ENCODE measurements at regions not wholly inside any gene's neighbourhood (a gene's known extent, or its start where the extent isn't known, plus 50 kb on each side); places are given as distances from the start of the nearest gene placed in this dataset.

GRCh38 chr1:200316148-200316803 lies 93.6 kb downstream of the ZNF281 start:
- no peaks in the 10 kb centered on the region for H3K27me3 ChIP-seq (replicated peaks; ENCODE audit: control insufficient read depth, insufficient read depth, low read length)
- no peaks in the 10 kb centered on the region for H3K36me3 ChIP-seq (ENCODE audit: control insufficient read depth, insufficient read depth, low read length, severe bottlenecking)
- no peak for DNase-seq (ENCODE audit: low read depth)
- H3K4me3 ChIP-seq (ENCODE audit: low read length): no peak overlapping the region
- H3K9ac ChIP-seq (ENCODE audit: low read length): no peak overlapping the region
- H3K9me3 ChIP-seq (ENCODE audit: control insufficient read depth, low read length): no peaks in the 10 kb centered on the region
- H3K4me1 ChIP-seq (ENCODE audit: control insufficient read depth, insufficient read depth, low read length): peaks cover 27% of the 10 kb centered on the region

GRCh38 chr1:200314085-200314750 lies 95.6 kb downstream of the ZNF281 start:
- H3K4me1 ChIP-seq (ENCODE audit: control insufficient read depth, insufficient read depth, low read length): peaks cover 18% of the 10 kb centered on the region
- H3K9me3 ChIP-seq (ENCODE audit: control insufficient read depth, low read length): no peaks in the 10 kb centered on the region
- H3K36me3 ChIP-seq (ENCODE audit: control insufficient read depth, insufficient read depth, low read length, severe bottlenecking): no peaks in the 10 kb centered on the region
- H3K9ac ChIP-seq (ENCODE audit: low read length): peak overlapping the region; percentile 50
- DNase-seq (ENCODE audit: low read depth): peak; percentile 70
- no peaks in the 10 kb centered on the region for H3K27me3 ChIP-seq (replicated peaks; ENCODE audit: control insufficient read depth, insufficient read depth, low read length)
- peak overlapping the region; percentile 36 for H3K4me3 ChIP-seq (ENCODE audit: low read length)

- H3K36me3 ChIP-seq (ENCODE audit: control insufficient read depth, insufficient read depth, low read length, severe bottlenecking): no peaks in the 10 kb centered on the region
- H3K4me1 ChIP-seq (ENCODE audit: control insufficient read depth, insufficient read depth, low read length): peaks cover 14% of the 10 kb centered on the region
- no peak overlapping the region for H3K4me3 ChIP-seq (ENCODE audit: low read length)
- H3K9me3 ChIP-seq (ENCODE audit: control insufficient read depth, low read length): no peaks in the 10 kb centered on the region
- no peak overlapping the region for H3K9ac ChIP-seq (ENCODE audit: low read length)
- no peaks in the 10 kb centered on the region for H3K27me3 ChIP-seq (replicated peaks; ENCODE audit: control insufficient read depth, insufficient read depth, low read length)
- no peak for DNase-seq (ENCODE audit: low read depth)
Observed at GRCh38 chr1:200311256-200311655, 98.6 kb downstream of the ZNF281 start.

GRCh38 chr1:200310824-200311223 lies 99.0 kb downstream of the ZNF281 start:
- Histone ChIP-seq H3K9me3 (ENCODE audit: control insufficient read depth, low read length) (no peaks in the 10 kb centered on the region), H3K27me3 (replicated peaks; ENCODE audit: control insufficient read depth, insufficient read depth, low read length) (no peaks in the 10 kb centered on the region), H3K4me1 (ENCODE audit: control insufficient read depth, insufficient read depth, low read length) (peaks cover 14% of the 10 kb centered on the region), H3K9ac (ENCODE audit: low read length) (no peak overlapping the region), H3K4me3 (ENCODE audit: low read length) (no peak overlapping the region), H3K36me3 (ENCODE audit: control insufficient read depth, insufficient read depth, low read length, severe bottlenecking) (no peaks in the 10 kb centered on the region)
- DNase-seq (ENCODE audit: low read depth): no peak

GRCh38 chr1:200307755-200308066 lies 102.1 kb downstream of the ZNF281 start:
- Histone ChIP-seq H3K4me3 (ENCODE audit: low read length) (no peak overlapping the region), H3K36me3 (ENCODE audit: control insufficient read depth, insufficient read depth, low read length, severe bottlenecking) (no peaks in the 10 kb centered on the region), H3K9me3 (ENCODE audit: control insufficient read depth, low read length) (no peaks in the 10 kb centered on the region), H3K4me1 (ENCODE audit: control insufficient read depth, insufficient read depth, low read length) (no peaks in the 10 kb centered on the region), H3K9ac (ENCODE audit: low read length) (no peak overlapping the region), H3K27me3 (replicated peaks; ENCODE audit: control insufficient read depth, insufficient read depth, low read length) (no peaks in the 10 kb centered on the region)
- no peak for DNase-seq (ENCODE audit: low read depth)

- no peaks in the 10 kb centered on the region for H3K4me1 ChIP-seq (ENCODE audit: control insufficient read depth, insufficient read depth, low read length)
- DNase-seq (ENCODE audit: low read depth): peak; percentile 71
- no peaks in the 10 kb centered on the region for H3K27me3 ChIP-seq (replicated peaks; ENCODE audit: control insufficient read depth, insufficient read depth, low read length)
Observed at GRCh38 chr1:200306944-200307754, 102.7 kb downstream of the ZNF281 start.

GRCh38 chr1:200305806-200306205 lies 104.0 kb downstream of the ZNF281 start:
- no peak for DNase-seq (ENCODE audit: low read depth)
- Histone ChIP-seq H3K27me3 (replicated peaks; ENCODE audit: control insufficient read depth, insufficient read depth, low read length) (no peaks in the 10 kb centered on the region), H3K9ac (ENCODE audit: low read length) (no peak overlapping the region), H3K4me3 (ENCODE audit: low read length) (no peak overlapping the region), H3K9me3 (ENCODE audit: control insufficient read depth, low read length) (no peaks in the 10 kb centered on the region), H3K4me1 (ENCODE audit: control insufficient read depth, insufficient read depth, low read length) (no peaks in the 10 kb centered on the region), H3K36me3 (ENCODE audit: control insufficient read depth, insufficient read depth, low read length, severe bottlenecking) (no peaks in the 10 kb centered on the region)

More at GRCh38 chr1:200306944-200307754, 102.7 kb downstream of the ZNF281 start:
- H3K4me3 ChIP-seq (ENCODE audit: low read length): no peak overlapping the region
- H3K9ac ChIP-seq (ENCODE audit: low read length): no peak overlapping the region
- no peaks in the 10 kb centered on the region for H3K9me3 ChIP-seq (ENCODE audit: control insufficient read depth, low read length)
- no peaks in the 10 kb centered on the region for H3K36me3 ChIP-seq (ENCODE audit: control insufficient read depth, insufficient read depth, low read length, severe bottlenecking)

GRCh38 chr1:200304171-200304570 lies 105.7 kb downstream of the ZNF281 start:
- no peak overlapping the region for H3K9ac ChIP-seq (ENCODE audit: low read length)
- H3K4me1 ChIP-seq (ENCODE audit: control insufficient read depth, insufficient read depth, low read length): no peaks in the 10 kb centered on the region
- no peak for DNase-seq (ENCODE audit: low read depth)
- no peaks in the 10 kb centered on the region for H3K36me3 ChIP-seq (ENCODE audit: control insufficient read depth, insufficient read depth, low read length, severe bottlenecking)
- H3K9me3 ChIP-seq (ENCODE audit: control insufficient read depth, low read length): no peaks in the 10 kb centered on the region
- H3K27me3 ChIP-seq (replicated peaks; ENCODE audit: control insufficient read depth, insufficient read depth, low read length): no peaks in the 10 kb centered on the region
- no peak overlapping the region for H3K4me3 ChIP-seq (ENCODE audit: low read length)

GRCh38 chr1:200302921-200303290 lies 106.9 kb downstream of the ZNF281 start:
- no peaks in the 10 kb centered on the region for H3K9me3 ChIP-seq (ENCODE audit: control insufficient read depth, low read length)
- no peaks in the 10 kb centered on the region for H3K27me3 ChIP-seq (replicated peaks; ENCODE audit: control insufficient read depth, insufficient read depth, low read length)
- H3K36me3 ChIP-seq (ENCODE audit: control insufficient read depth, insufficient read depth, low read length, severe bottlenecking): no peaks in the 10 kb centered on the region
- peak overlapping the region; percentile 89 for H3K4me3 ChIP-seq (ENCODE audit: low read length)
- peak overlapping the region; percentile 83 for H3K9ac ChIP-seq (ENCODE audit: low read length)
- H3K4me1 ChIP-seq (ENCODE audit: control insufficient read depth, insufficient read depth, low read length): no peaks in the 10 kb centered on the region
- DNase-seq (ENCODE audit: low read depth): no peak

- DNase-seq (ENCODE audit: low read depth): peak; percentile 69
Observed at GRCh38 chr1:200302192-200302920, 107.5 kb downstream of the ZNF281 start.

GRCh38 chr1:200301152-200301551 lies 108.7 kb downstream of the ZNF281 start:
- H3K36me3 ChIP-seq (ENCODE audit: control insufficient read depth, insufficient read depth, low read length, severe bottlenecking): no peaks in the 10 kb centered on the region
- no peaks in the 10 kb centered on the region for H3K27me3 ChIP-seq (replicated peaks; ENCODE audit: control insufficient read depth, insufficient read depth, low read length)
- no peak for DNase-seq (ENCODE audit: low read depth)

More at GRCh38 chr1:200302192-200302920, 107.5 kb downstream of the ZNF281 start:
- no peaks in the 10 kb centered on the region for H3K36me3 ChIP-seq (ENCODE audit: control insufficient read depth, insufficient read depth, low read length, severe bottlenecking)
- H3K27me3 ChIP-seq (replicated peaks; ENCODE audit: control insufficient read depth, insufficient read depth, low read length): no peaks in the 10 kb centered on the region
- no peaks in the 10 kb centered on the region for H3K4me1 ChIP-seq (ENCODE audit: control insufficient read depth, insufficient read depth, low read length)
- H3K9ac ChIP-seq (ENCODE audit: low read length): peak overlapping the region; percentile 83
- H3K4me3 ChIP-seq (ENCODE audit: low read length): peak overlapping the region; percentile 89
- H3K9me3 ChIP-seq (ENCODE audit: control insufficient read depth, low read length): no peaks in the 10 kb centered on the region

More at GRCh38 chr1:200301152-200301551, 108.7 kb downstream of the ZNF281 start:
- Histone ChIP-seq H3K9me3 (ENCODE audit: control insufficient read depth, low read length) (no peaks in the 10 kb centered on the region), H3K4me3 (ENCODE audit: low read length) (no peak overlapping the region), H3K9ac (ENCODE audit: low read length) (no peak overlapping the region), H3K4me1 (ENCODE audit: control insufficient read depth, insufficient read depth, low read length) (peaks cover 9% of the 10 kb centered on the region)

Measured in adipocyte (in vitro differentiated cells).